ENCODE measurements at regions not wholly inside any gene's neighbourhood (a gene's known extent, or its start where the extent isn't known, plus 50 kb on each side); places are given as distances from the start of the nearest gene placed in this dataset.

DNA sequence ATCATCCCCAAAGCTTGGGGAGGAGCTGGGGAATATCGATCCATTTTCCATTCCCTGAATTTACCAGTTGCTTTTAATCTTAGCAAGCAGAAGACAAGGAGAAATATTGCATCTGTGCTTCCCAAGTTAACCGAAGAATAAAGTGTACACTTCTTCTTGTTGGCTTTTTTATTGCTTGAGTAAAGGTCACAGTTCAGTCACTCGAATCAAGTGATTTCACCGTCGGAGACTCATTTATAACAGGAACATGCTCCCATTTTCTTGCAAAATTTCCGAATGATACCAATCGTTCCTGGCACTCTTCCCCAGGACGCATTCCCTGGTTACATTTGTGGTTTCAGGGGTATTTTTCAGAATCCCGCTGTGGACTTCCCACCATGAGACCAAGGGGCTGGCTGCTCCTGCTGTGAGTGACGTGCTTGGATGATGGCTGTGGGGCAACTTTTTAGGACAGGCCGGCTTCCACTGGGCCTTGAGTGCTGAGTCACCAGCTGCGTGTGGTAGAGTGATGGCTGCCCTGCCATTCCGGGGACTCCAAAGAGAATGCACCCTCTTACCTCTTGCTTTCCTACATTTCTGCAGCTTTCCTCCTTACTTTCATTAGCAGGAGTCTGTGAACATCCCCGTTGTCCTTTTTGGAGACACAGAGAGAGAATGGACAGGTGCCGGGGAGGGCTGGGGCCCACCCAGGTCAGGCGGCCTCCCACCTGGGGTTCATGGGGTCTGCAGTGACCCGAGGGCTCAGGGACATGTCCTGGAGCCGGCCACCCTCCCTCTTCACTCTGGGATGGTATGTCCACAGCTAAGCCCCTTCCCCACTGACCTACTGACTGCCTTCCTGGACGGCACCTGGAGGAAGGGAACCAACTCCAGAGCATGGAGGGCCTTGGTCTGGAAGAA is 60.7 kb upstream of the HDAC4 start:
- no peaks in the 10 kb centered on the region for H3K27me3 ChIP-seq
- no peak overlapping the region for H3K27ac ChIP-seq
- no peaks in the 10 kb centered on the region for H3K4me1 ChIP-seq
- no peaks in the 10 kb centered on the region for H3K36me3 ChIP-seq (ENCODE audit: low read depth, missing control alignments)
- TF ChIP-seq, protein P1, sequence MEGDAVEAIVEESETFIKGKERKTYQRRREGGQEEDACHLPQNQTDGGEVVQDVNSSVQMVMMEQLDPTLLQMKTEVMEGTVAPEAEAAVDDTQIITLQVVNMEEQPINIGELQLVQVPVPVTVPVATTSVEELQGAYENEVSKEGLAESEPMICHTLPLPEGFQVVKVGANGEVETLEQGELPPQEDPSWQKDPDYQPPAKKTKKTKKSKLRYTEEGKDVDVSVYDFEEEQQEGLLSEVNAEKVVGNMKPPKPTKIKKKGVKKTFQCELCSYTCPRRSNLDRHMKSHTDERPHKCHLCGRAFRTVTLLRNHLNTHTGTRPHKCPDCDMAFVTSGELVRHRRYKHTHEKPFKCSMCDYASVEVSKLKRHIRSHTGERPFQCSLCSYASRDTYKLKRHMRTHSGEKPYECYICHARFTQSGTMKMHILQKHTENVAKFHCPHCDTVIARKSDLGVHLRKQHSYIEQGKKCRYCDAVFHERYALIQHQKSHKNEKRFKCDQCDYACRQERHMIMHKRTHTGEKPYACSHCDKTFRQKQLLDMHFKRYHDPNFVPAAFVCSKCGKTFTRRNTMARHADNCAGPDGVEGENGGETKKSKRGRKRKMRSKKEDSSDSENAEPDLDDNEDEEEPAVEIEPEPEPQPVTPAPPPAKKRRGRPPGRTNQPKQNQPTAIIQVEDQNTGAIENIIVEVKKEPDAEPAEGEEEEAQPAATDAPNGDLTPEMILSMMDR (IDR thresholded peaks at IDR 0.05), result no peak
- no peak for TF ChIP-seq POLR2A (IDR thresholded peaks at IDR 0.05)
- H3K4me3 ChIP-seq, result no peak overlapping the region
- intact Hi-C loops (cut with DNase I; ENCODE audit: low total_unique reads), result no loop called here
- 82 to 91% methylated on average over 16 to 19 of the region's 19 CpGs for WGBS, 2 donors
- no peak for DNase-seq
- no peaks in the 10 kb centered on the region for H3K9me3 ChIP-seq

DNA sequence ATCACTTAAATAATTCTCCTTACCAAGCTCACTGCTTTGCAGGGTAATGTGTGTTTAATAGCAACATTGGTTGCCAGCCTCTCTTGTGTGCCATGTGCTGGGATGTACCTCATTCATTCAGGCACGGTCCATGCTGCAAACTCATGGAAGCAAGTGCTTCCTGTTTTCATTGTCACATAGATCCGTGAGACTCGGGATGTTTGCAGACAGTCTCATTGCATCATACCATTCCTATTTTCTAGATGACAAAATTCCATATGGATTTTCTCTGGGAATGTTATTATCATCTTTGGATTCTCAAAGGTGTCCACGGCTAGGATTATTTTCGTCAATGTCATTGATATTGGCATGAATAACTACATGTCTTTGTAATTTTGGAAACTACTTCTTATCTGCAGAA is 60.0 kb upstream of the HDAC4 start:
- TF ChIP-seq POLR2A (IDR thresholded peaks at IDR 0.05), result no peak
- TF ChIP-seq, protein P1 (IDR thresholded peaks at IDR 0.05), result no peak
- H3K27me3 ChIP-seq, result no peaks in the 10 kb centered on the region
- H3K4me3 ChIP-seq, result no peak overlapping the region
- no peaks in the 10 kb centered on the region for H3K4me1 ChIP-seq
- no peak overlapping the region for H3K27ac ChIP-seq
- WGBS, 2 donors, result 81 to 83% methylated on average over 5 of the region's 5 CpGs
- H3K9me3 ChIP-seq, result no peaks in the 10 kb centered on the region
- no peak for DNase-seq
- intact Hi-C loops (cut with DNase I; ENCODE audit: low total_unique reads), result no loop called here
- no peaks in the 10 kb centered on the region for H3K36me3 ChIP-seq (ENCODE audit: low read depth, missing control alignments)

DNA sequence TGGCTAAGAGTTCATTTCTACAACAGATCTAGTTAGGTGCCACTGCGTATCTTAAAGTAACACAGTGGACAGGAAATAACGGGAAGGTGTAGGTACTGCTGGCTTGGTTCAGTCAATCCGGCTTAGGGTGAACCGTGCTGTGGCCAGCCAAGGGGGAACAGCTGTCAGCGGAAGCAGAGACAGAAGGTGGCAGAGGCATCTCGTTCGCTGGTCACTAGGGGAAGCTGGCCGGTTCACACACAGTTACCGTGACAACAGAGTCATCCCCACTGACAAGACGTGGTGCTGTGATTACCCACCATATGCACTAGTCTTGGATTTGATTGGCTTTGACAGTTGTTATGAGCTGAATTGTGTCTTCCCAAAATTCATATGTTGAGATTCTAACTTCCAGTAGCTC is 58.8 kb upstream of the HDAC4 start:
- Histone ChIP-seq H3K4me1 (no peaks in the 10 kb centered on the region), H3K27me3 (no peaks in the 10 kb centered on the region), H3K9me3 (no peaks in the 10 kb centered on the region), H3K27ac (no peak overlapping the region), H3K36me3 (ENCODE audit: low read depth, missing control alignments) (no peaks in the 10 kb centered on the region), H3K4me3 (no peak overlapping the region)
- intact Hi-C loops (cut with DNase I; ENCODE audit: low total_unique reads), result no loop called here
- no peak for DNase-seq
- WGBS, 2 donors, result 89 to 90% methylated on average over 10 of the region's 10 CpGs
- TF ChIP-seq, protein P1 (IDR thresholded peaks at IDR 0.05), result no peak

DNA sequence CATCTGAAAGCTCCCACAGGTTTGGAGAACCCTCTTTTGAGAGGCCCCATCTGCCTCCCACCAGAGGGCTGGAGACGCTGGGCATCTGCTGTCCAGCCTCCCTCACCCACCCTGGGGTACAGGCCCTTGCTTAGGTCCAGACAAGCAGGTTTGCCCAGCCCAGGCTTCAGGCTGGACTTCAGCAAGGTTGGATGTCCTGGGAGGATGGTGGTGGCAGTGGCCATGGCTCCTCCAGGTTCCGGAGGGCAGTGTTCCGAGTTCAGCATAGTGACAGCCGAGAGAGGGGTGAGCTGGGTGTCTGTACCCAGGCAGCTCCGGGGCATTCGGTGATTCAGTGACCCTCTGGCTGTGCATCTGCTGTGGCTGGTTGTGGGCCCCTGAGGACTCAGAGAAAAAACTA is 58.2 kb upstream of the HDAC4 start:
- 94 to 95% methylated on average over 4 to 6 of the region's 6 CpGs for WGBS, 2 donors
- no peak overlapping the region for H3K4me3 ChIP-seq
- H3K4me1 ChIP-seq, result no peaks in the 10 kb centered on the region
- no peak overlapping the region for H3K27ac ChIP-seq
- intact Hi-C loops (cut with DNase I; ENCODE audit: low total_unique reads), result no loop called here
- no peaks in the 10 kb centered on the region for H3K27me3 ChIP-seq
- TF ChIP-seq, protein P1 (IDR thresholded peaks at IDR 0.05), result no peak
- no peaks in the 10 kb centered on the region for H3K9me3 ChIP-seq
- DNase-seq, result no peak
- no peaks in the 10 kb centered on the region for H3K36me3 ChIP-seq (ENCODE audit: low read depth, missing control alignments)

Measured in testis (tissue), 2 donors.